ENCODE measurements at regions not wholly inside any gene's neighbourhood (a gene's known extent, or its start where the extent isn't known, plus 50 kb on each side); places are given as distances from the start of the nearest gene placed in this dataset.

DNA sequence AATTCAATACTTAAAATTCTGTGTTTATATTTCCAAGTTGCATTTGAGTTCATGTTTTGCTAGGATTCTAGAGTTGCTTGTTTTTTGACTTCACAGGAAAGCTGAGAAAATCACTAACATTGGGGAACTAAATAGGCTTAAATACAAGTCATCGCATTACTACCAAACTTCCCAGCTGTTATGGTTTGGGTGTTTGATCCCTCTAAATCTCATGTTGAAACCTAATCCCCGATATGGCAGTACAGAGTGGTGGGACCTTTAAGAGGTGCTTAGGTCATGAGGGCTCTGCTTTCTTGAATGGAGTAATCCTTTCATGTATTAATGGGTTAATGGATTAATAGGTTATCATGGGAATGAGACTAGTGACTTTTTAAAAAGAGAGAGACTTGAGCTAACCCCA is 77.2 kb upstream of the ARPP21 start:
- DNase-seq (ENCODE audit: low read depth): no peak
- H3K4me3 ChIP-seq (ENCODE audit: low read depth, low read length): no peak overlapping the region
- no peak for TF ChIP-seq POLR2A (IDR thresholded peaks at IDR 0.05; ENCODE audit: extremely low read depth, insufficient read length)
- no peak for TF ChIP-seq CTCF (IDR thresholded peaks at IDR 0.05; ENCODE audit: low read depth, low read length)
- TF ChIP-seq, protein P1, sequence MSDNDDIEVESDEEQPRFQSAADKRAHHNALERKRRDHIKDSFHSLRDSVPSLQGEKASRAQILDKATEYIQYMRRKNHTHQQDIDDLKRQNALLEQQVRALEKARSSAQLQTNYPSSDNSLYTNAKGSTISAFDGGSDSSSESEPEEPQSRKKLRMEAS (IDR thresholded peaks at IDR 0.05; ENCODE audit: low read depth, low read length): no peak
- TF ChIP-seq MYC (IDR thresholded peaks at IDR 0.05; ENCODE audit: low read depth, low read length): no peak

DNA sequence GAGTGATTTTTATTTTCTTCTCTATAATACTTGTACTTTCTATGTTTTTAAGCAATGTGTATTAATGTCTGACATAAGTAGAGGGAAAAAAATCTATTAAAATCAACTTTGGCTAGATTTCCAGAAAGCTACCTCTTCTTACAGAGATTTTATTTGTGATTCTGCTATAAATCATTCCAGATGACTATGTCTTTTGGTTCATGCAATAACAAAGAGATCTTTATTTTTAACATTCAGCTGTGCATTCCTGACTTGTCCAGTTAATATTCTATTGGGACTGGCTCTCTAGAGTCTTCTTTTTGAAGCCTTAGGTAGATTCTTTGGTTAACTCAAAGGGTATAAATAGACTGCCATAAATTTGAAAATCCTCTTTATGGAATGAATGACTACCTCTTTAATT is 74.3 kb upstream of the ARPP21 start:
- no peak for DNase-seq (ENCODE audit: low read depth)
- TF ChIP-seq, protein P1 (IDR thresholded peaks at IDR 0.05; ENCODE audit: low read depth, low read length): no peak
- TF ChIP-seq MYC (IDR thresholded peaks at IDR 0.05; ENCODE audit: low read depth, low read length): no peak
- no peak for TF ChIP-seq CTCF (IDR thresholded peaks at IDR 0.05; ENCODE audit: low read depth, low read length)
- no peak for TF ChIP-seq POLR2A (IDR thresholded peaks at IDR 0.05; ENCODE audit: extremely low read depth, insufficient read length)
- no peak overlapping the region for H3K4me3 ChIP-seq (ENCODE audit: low read depth, low read length)
